ENCODE measurements at regions not wholly inside any gene's neighbourhood (a gene's known extent, or its start where the extent isn't known, plus 50 kb on each side); places are given as distances from the start of the nearest gene placed in this dataset.
A peak's percentile ranks its signal among the peaks of the same experiment; 100 is the strongest.

GRCh38 chr2:18413676-18414396, 146.6 kb downstream of the RDH14 start:
- intact Hi-C loops (cut with DNase I; ENCODE audit: low total_unique reads) = no loop called here
- Histone ChIP-seq H3K27me3 (no peaks in the 10 kb centered on the region), H3K4me3 (no peak overlapping the region), H3K4me1 (peaks cover 0 to 7% (median 3%) of the 10 kb centered on the region in 4 donors), H3K9me3 (no peaks in the 10 kb centered on the region), H3K27ac (peak overlapping the region in 1 of 2 donors; percentile 0), H3K36me3 (no peaks in the 10 kb centered on the region)
- TF ChIP-seq CTCF (IDR thresholded peaks at IDR 0.05) = no peak
- peak in 1 of 2 donors; percentile 55 for DNase-seq

GRCh38 chr2:18412980-18413675, 147.3 kb downstream of the RDH14 start:
- no peak for DNase-seq
- H3K4me3 ChIP-seq = no peak overlapping the region
- no peaks in the 10 kb centered on the region for H3K27me3 ChIP-seq
- intact Hi-C loops (cut with DNase I; ENCODE audit: low total_unique reads) = no loop called here
- peaks cover 0 to 7% (median 3%) of the 10 kb centered on the region in 4 donors for H3K4me1 ChIP-seq
- TF ChIP-seq CTCF (IDR thresholded peaks at IDR 0.05) = no peak
- no peaks in the 10 kb centered on the region for H3K9me3 ChIP-seq
- H3K36me3 ChIP-seq = no peaks in the 10 kb centered on the region
- peak overlapping the region in 1 of 2 donors; percentile 0 for H3K27ac ChIP-seq

- H3K27ac ChIP-seq = no peak overlapping the region
These were observed 148.8 kb downstream of the RDH14 start for GRCh38 chr2:18411626-18412025.

GRCh38 chr2:18410543-18410942, 149.9 kb downstream of the RDH14 start:
- no peak for TF ChIP-seq CTCF (IDR thresholded peaks at IDR 0.05)
- intact Hi-C loops (cut with DNase I; ENCODE audit: low total_unique reads) = no loop called here
- peaks cover 0 to 7% (median 3%) of the 10 kb centered on the region in 4 donors for H3K4me1 ChIP-seq
- no peak overlapping the region for H3K4me3 ChIP-seq
- DNase-seq = no peak
- H3K9me3 ChIP-seq = no peaks in the 10 kb centered on the region
- no peaks in the 10 kb centered on the region for H3K36me3 ChIP-seq
- H3K27me3 ChIP-seq = no peaks in the 10 kb centered on the region
- H3K27ac ChIP-seq = no peak overlapping the region

More at GRCh38 chr2:18411626-18412025, 148.8 kb downstream of the RDH14 start:
- TF ChIP-seq CTCF (IDR thresholded peaks at IDR 0.05) = no peak
- DNase-seq = no peak
- no peaks in the 10 kb centered on the region for H3K9me3 ChIP-seq
- intact Hi-C loops (cut with DNase I; ENCODE audit: low total_unique reads) = no loop called here
- no peaks in the 10 kb centered on the region for H3K36me3 ChIP-seq
- peaks cover 0 to 7% (median 3%) of the 10 kb centered on the region in 4 donors for H3K4me1 ChIP-seq
- no peak overlapping the region for H3K4me3 ChIP-seq
- H3K27me3 ChIP-seq = no peaks in the 10 kb centered on the region

GRCh38 chr2:18408638-18409037, 151.8 kb downstream of the RDH14 start:
- Histone ChIP-seq H3K4me1 (peaks cover 0 to 5% (median under 1%) of the 10 kb centered on the region in 4 donors), H3K27me3 (no peaks in the 10 kb centered on the region), H3K27ac (no peak overlapping the region), H3K36me3 (no peaks in the 10 kb centered on the region), H3K9me3 (no peaks in the 10 kb centered on the region), H3K4me3 (no peak overlapping the region)
- no peak for TF ChIP-seq CTCF (IDR thresholded peaks at IDR 0.05)
- intact Hi-C loops (cut with DNase I; ENCODE audit: low total_unique reads) = no loop called here
- DNase-seq = no peak
